ENCODE measurements at regions not wholly inside any gene's neighbourhood (a gene's known extent, or its start where the extent isn't known, plus 50 kb on each side); places are given as distances from the start of the nearest gene placed in this dataset.

GRCh38 chr1:56045062-56045461 lies 534.3 kb downstream of the PLPP3 start:
- TF ChIP-seq EZH2 (IDR thresholded peaks at IDR 0.05; ENCODE audit: insufficient read depth, poor library complexity, severe bottlenecking) (no peak), EZH2phosphoT487 (IDR thresholded peaks at IDR 0.05; ENCODE audit: insufficient read depth, low read depth) (no peak)
